ENCODE measurements at regions not wholly inside any gene's neighbourhood (a gene's known extent, or its start where the extent isn't known, plus 50 kb on each side); places are given as distances from the start of the nearest gene placed in this dataset.

- TF ChIP-seq ZNF274 (IDR thresholded peaks at IDR 0.05; ENCODE audit: low read depth, low read length), result no peak
- no peak overlapping the region for H3K4me3 ChIP-seq (ENCODE audit: low read length)
Measured at GRCh38 chr5:54753034-54753433, 232.4 kb downstream of the ESM1 start.

GRCh38 chr5:54748527-54748926 is 231.0 kb downstream of the SNX18 start:
- no peak overlapping the region for H3K4me3 ChIP-seq (ENCODE audit: low read length)
- TF ChIP-seq ZNF274 (IDR thresholded peaks at IDR 0.05; ENCODE audit: low read depth, low read length), result no peak

GRCh38 chr5:54746777-54747398 is 229.3 kb downstream of the SNX18 start:
- no peak for TF ChIP-seq ZNF274 (IDR thresholded peaks at IDR 0.05; ENCODE audit: low read depth, low read length)

GRCh38 chr5:54746346-54746745 is 228.8 kb downstream of the SNX18 start:
- no peak for TF ChIP-seq ZNF274 (IDR thresholded peaks at IDR 0.05; ENCODE audit: low read depth, low read length)
- H3K4me3 ChIP-seq (ENCODE audit: low read length), result no peak overlapping the region

More at GRCh38 chr5:54746777-54747398, 229.3 kb downstream of the SNX18 start:
- no peak overlapping the region for H3K4me3 ChIP-seq (ENCODE audit: low read length)

GRCh38 chr5:54745599-54745998 is 228.0 kb downstream of the SNX18 start:
- no peak overlapping the region for H3K4me3 ChIP-seq (ENCODE audit: low read length)
- no peak for TF ChIP-seq ZNF274 (IDR thresholded peaks at IDR 0.05; ENCODE audit: low read depth, low read length)

- no peak overlapping the region for H3K4me3 ChIP-seq (ENCODE audit: low read length)
- no peak for TF ChIP-seq ZNF274 (IDR thresholded peaks at IDR 0.05; ENCODE audit: low read depth, low read length)
Measured at GRCh38 chr5:54743997-54744788, 226.6 kb downstream of the SNX18 start.

- TF ChIP-seq ZNF274 (IDR thresholded peaks at IDR 0.05; ENCODE audit: low read depth, low read length), result no peak
- H3K4me3 ChIP-seq (ENCODE audit: low read length), result no peak overlapping the region
Measured at GRCh38 chr5:54743581-54743980, 226.0 kb downstream of the SNX18 start.

- H3K4me3 ChIP-seq (ENCODE audit: low read length), result no peak overlapping the region
- no peak for TF ChIP-seq ZNF274 (IDR thresholded peaks at IDR 0.05; ENCODE audit: low read depth, low read length)
Measured at GRCh38 chr5:54742417-54742891, 224.9 kb downstream of the SNX18 start.

- no peak for TF ChIP-seq ZNF274 (IDR thresholded peaks at IDR 0.05; ENCODE audit: low read depth, low read length)
- no peak overlapping the region for H3K4me3 ChIP-seq (ENCODE audit: low read length)
Measured at GRCh38 chr5:54741711-54742110, 224.2 kb downstream of the SNX18 start.

- no peak for TF ChIP-seq ZNF274 (IDR thresholded peaks at IDR 0.05; ENCODE audit: low read depth, low read length)
- H3K4me3 ChIP-seq (ENCODE audit: low read length), result no peak overlapping the region
Measured at GRCh38 chr5:54740141-54740540, 222.6 kb downstream of the SNX18 start.

GRCh38 chr5:54739371-54739770 is 221.8 kb downstream of the SNX18 start:
- no peak for TF ChIP-seq ZNF274 (IDR thresholded peaks at IDR 0.05; ENCODE audit: low read depth, low read length)
- no peak overlapping the region for H3K4me3 ChIP-seq (ENCODE audit: low read length)

GRCh38 chr5:54738973-54739367 is 221.4 kb downstream of the SNX18 start:
- TF ChIP-seq ZNF274 (IDR thresholded peaks at IDR 0.05; ENCODE audit: low read depth, low read length), result no peak
- no peak overlapping the region for H3K4me3 ChIP-seq (ENCODE audit: low read length)

- TF ChIP-seq ZNF274 (IDR thresholded peaks at IDR 0.05; ENCODE audit: low read depth, low read length), result no peak
- H3K4me3 ChIP-seq (ENCODE audit: low read length), result no peak overlapping the region
Measured at GRCh38 chr5:54738118-54738972, 220.8 kb downstream of the SNX18 start.

GRCh38 chr5:54736003-54736797 is 218.6 kb downstream of the SNX18 start:
- TF ChIP-seq ZNF274 (IDR thresholded peaks at IDR 0.05; ENCODE audit: low read depth, low read length), result no peak
- no peak overlapping the region for H3K4me3 ChIP-seq (ENCODE audit: low read length)

All from GM08714 (cell line).